HL-60 (cell line): ENCODE measurements at regions not wholly inside any gene's neighbourhood (a gene's known extent, or its start where the extent isn't known, plus 50 kb on each side); places are given as distances from the start of the nearest gene placed in this dataset.

Experiments used
- DNase-seq, 2 experiments: peaks; one replicate each; pipeline ENCODE4 v3.0.0-alpha.2; 2010 to 2020; ENCODE audit warnings: low read depth in 1 of 2, low spot score in 1 of 2
- H3K27ac ChIP-seq: fragments of 250-450 bp; sonication (Bioruptor Pico); replicated peaks from 2 replicates; pipeline ENCODE4 v1.5.1; 2020; ENCODE audit warnings: mild to moderate bottlenecking, moderate library complexity
- H3K27me3 ChIP-seq: fragments of 250-450 bp; sonication (Bioruptor Pico); 2 replicates; pipeline ENCODE4 v1.5.1; 2021; ENCODE audit warnings: mild to moderate bottlenecking, moderate library complexity; ENCODE audit not compliant: insufficient read depth, poor library complexity, severe bottlenecking
- H3K4me3 ChIP-seq: replicated peaks from 2 replicates; pipeline ENCODE4 v1.5.1; 2011; ENCODE audit warnings: mild to moderate bottlenecking, control low read depth, low read length; ENCODE audit not compliant: insufficient read depth
- CTCF ChIP-seq: IDR thresholded peaks from one replicate; pipeline ENCODE4 v1.5.1; 2011; ENCODE audit warnings: low read length, control low read depth, inconsistent platforms; ENCODE audit not compliant: insufficient read depth
- GABPA ChIP-seq: IDR thresholded peaks from 2 replicates; pipeline ENCODE4 v1.6.1; 2012; ENCODE audit warnings: low read depth
- POLR2AphosphoS5 ChIP-seq: IDR thresholded peaks from 2 replicates; pipeline ENCODE4 v1.6.1; 2012; ENCODE audit warnings: low read depth
- REST ChIP-seq: IDR thresholded peaks from 2 replicates; pipeline ENCODE4 v1.6.1; 2012; ENCODE audit warnings: low read depth; ENCODE audit not compliant: insufficient replicate concordance
- SPI1 ChIP-seq: IDR thresholded peaks from 2 replicates; pipeline ENCODE4 v1.6.1; 2012; ENCODE audit warnings: low read depth, mild to moderate bottlenecking, borderline replicate concordance

DNA sequence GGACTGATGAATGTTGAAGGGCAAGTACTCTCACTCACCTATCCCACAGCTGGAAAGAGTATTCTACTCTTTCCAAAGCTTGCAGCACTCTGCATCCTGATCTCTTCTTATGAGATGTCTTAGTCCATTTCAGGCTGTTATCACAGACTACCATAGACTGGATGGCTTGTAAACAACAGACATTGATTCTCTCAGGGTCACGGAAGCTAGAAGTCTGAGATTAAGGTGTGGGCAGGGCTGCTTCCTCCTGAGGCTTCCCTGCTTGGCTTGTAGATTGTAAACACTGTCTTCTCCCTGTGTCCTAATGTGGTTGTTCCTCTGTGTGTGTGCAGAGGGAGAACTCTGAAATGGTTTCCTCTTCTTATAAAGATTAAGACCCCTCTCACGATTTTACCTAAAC is 131.2 kb downstream of the MXRA5 start:
- DNase-seq, result no peak
- no peak for TF ChIP-seq POLR2AphosphoS5
- no peak for TF ChIP-seq SPI1
- no peak for TF ChIP-seq GABPA
- TF ChIP-seq REST, result no peak
- TF ChIP-seq CTCF, result no peak
- no peaks in the 10 kb centered on the region for H3K27me3 ChIP-seq

DNA sequence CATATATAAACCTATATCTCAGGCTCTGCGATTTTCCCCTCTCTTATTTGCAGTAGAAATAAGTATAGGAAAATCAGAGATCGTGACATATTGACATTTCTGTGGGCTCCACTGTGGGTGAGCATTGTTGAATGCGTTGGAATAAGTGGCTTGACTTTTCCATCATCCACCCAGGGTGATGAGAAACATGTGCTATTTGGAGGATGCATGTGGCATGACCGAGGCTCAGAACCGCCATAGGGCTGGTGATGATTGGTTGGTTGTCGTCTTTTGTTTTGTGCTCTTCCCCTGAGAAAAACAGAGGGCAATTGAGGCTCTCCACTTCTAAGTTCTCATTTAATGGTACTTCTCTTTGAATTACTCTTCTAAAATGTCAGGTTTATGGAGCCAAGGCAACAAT is 140.1 kb downstream of the MXRA5 start:
- DNase-seq, result no peak
- no peaks in the 10 kb centered on the region for H3K27me3 ChIP-seq
- no peak overlapping the region for H3K4me3 ChIP-seq
- TF ChIP-seq REST (no peak), CTCF (no peak)
- no peak overlapping the region for H3K27ac ChIP-seq

More for the DNA sequence above, 131.2 kb downstream of the MXRA5 start:
- H3K4me3 ChIP-seq, result no peak overlapping the region
- H3K27ac ChIP-seq, result no peak overlapping the region

DNA sequence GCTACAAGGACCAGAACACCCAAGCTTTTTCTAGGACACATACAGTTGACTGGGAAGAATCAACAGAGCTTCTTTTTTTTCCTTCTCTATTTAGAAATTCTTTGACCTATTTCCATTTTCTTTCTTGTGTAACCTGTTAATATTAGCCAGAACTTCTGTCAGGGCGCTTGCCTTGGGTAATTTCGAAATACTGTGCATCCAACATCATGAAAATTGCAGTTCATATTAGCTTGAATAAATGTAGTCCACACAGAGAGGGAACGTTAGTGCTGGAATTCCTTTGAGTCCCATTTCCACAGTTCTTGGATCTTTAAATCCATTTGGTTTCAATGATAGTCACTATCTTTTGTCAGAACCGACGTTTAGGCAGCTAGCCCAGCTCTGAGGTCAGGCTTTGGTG is 141.8 kb downstream of the MXRA5 start:
- Histone ChIP-seq H3K27me3 (no peaks in the 10 kb centered on the region), H3K4me3 (no peak overlapping the region), H3K27ac (no peak overlapping the region)
- TF ChIP-seq POLR2AphosphoS5, result no peak
- TF ChIP-seq REST, result no peak
- no peak for TF ChIP-seq GABPA
- TF ChIP-seq SPI1, result no peak
- TF ChIP-seq CTCF, result no peak
- no peak for DNase-seq
